GM21528 (cell line): ENCODE measurements at regions not wholly inside any gene's neighbourhood (a gene's known extent, or its start where the extent isn't known, plus 50 kb on each side); places are given as distances from the start of the nearest gene placed in this dataset.
"Not testable (repeated sequence)": the region's sequence is repeated elsewhere in the genome, so short reads cannot be mapped to it uniquely, and the experiment has no call there.

ENCODE experiments used
- ATAC-seq: cut with Tn5 transposase; IDR thresholded peaks from one replicate; pipeline ENCODE4 v1.9.1; 2021; ENCODE audit warnings: mild to moderate bottlenecking, moderate library complexity; ENCODE audit not compliant: unreplicated experiment, low FRiP score

GRCh38 chr5:163318707-163319106, 118.7 kb upstream of the CCNG1 start:
- ATAC-seq, result no peak

GRCh38 chr5:163321511-163321910, 115.9 kb upstream of the CCNG1 start:
- no peak for ATAC-seq

- no peak for ATAC-seq
Measured at GRCh38 chr5:163330723-163331668, 106.4 kb upstream of the CCNG1 start.

DNA sequence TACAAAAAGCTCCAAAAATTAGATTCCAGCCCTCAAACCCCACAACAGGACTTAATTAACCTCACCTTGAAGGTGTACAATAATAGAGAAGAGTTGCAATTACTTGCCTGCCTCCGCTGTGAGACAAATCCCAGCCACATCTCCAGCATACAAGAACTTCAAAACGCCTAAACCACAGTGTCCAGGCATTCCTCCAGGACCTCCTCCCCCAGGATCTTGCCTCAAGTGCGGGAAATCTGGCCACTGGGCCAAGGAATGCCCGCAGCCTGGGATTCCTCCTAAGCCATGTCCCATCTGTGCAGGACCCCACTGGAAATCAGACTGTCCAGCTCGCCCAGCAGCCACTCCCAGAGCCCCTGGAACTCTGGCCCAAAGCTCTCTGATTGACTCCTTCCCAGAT, 101.3 kb upstream of the CCNG1 start:
- not testable (repeated sequence) for ATAC-seq

- no peak for ATAC-seq
Measured at GRCh38 chr5:163339148-163339547, 98.2 kb upstream of the CCNG1 start.

- not testable (repeated sequence) for ATAC-seq
Measured at GRCh38 chr5:163340378-163340777, 97.0 kb upstream of the CCNG1 start.

DNA sequence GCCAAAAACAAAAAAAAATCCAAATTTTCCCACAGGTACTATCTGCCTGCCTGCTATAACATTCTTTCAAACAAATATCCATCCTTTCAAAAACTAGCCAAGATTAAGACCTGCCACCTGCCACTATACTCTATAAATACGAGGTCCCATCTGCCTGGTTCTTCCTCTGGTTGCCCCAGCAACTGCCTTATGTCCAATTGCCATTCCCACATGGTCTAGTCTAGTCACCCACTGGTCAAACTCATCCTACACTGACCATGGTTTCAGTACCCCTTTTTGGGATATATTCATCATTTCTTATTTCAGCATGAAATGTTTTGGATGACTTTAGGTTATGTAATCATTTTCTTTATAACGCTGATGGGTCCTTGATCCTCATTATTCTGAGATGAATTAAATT, 95.1 kb upstream of the CCNG1 start:
- no peak for ATAC-seq

DNA sequence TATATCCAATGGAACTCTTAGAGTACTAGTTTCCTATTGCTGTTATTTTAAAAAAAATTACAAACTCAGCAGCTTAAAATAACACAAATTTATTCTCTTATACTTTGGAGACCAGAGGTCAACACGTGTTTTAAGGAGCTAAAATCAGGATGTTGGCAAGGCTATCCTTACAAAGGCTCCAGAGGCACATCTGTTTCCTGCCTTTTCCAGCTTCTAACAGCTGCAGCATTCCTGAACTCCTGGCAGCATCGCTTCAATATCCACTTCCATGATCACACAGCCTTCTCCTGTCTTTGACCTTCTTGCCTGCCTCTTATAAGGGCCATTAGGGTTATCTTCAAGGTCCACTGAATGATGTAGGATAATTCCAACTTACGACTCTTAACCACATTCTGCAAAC, 92.2 kb upstream of the CCNG1 start:
- no peak for ATAC-seq

GRCh38 chr5:163347671-163348070, 89.7 kb upstream of the CCNG1 start:
- ATAC-seq, result peak; percentile 64

GRCh38 chr5:163350083-163350482, 87.3 kb upstream of the CCNG1 start:
- no peak for ATAC-seq

DNA sequence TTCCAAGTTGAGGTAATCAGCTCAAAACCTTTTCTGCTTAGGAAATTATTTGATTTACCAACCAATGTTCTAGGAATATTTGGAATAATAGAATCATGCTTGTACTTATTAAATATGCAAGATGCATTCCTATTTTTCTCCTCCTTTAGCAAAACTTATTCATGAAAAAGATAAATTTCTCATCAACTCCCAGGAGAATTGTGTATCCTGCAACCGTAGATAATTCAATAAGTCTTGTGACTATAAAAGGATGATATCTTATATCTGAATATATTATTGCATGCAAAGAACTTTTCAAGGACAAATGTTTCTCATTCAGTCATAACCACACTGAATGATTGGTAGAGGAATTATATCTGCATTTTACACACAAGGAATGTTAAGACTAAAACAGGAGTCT, 84.9 kb upstream of the CCNG1 start:
- no peak for ATAC-seq

DNA sequence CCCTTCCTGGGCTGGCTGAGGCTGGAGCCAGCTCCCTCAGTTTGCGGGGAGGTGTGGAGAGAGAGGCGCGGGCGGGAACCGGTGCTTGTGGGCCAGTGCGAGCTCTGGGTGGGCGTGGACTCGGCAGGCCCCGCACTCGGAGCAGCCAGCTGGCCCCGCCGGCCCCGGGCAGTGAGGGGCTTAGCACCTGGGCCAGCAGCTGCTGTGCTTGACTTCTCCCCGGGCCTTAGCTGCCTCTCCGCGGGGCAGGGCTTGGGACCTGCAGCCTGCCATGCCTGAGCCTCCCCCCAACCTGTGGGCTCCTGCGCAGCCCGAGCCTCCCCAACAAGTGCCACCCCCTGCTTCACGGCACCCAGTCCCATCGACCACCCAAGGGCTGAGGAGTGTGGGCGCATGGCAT, 81.6 kb upstream of the CCNG1 start:
- ATAC-seq, result not testable (repeated sequence)

GRCh38 chr5:163357636-163358035, 79.8 kb upstream of the CCNG1 start:
- ATAC-seq, result no peak

GRCh38 chr5:163360656-163361055, 76.7 kb upstream of the CCNG1 start:
- no peak for ATAC-seq

DNA sequence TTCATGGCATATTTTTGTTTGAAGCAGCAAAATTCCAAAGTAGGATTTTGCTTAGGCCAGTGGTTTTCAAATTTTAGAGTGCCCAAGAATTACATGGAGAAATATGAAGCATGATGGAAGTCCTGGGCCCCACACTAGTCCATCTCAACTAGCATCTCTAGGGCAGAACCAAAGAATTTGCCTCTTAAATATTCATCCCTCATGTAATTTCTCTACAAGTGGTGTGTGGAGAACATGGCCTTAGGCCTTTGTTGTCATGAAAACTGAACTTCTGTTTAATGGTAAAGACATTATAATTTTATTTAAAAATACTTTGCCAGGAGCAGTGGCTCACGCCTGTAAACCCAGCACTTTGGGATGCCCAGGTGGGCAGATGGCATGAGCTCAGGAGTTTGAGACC, 75.9 kb upstream of the CCNG1 start:
- no peak for ATAC-seq

DNA sequence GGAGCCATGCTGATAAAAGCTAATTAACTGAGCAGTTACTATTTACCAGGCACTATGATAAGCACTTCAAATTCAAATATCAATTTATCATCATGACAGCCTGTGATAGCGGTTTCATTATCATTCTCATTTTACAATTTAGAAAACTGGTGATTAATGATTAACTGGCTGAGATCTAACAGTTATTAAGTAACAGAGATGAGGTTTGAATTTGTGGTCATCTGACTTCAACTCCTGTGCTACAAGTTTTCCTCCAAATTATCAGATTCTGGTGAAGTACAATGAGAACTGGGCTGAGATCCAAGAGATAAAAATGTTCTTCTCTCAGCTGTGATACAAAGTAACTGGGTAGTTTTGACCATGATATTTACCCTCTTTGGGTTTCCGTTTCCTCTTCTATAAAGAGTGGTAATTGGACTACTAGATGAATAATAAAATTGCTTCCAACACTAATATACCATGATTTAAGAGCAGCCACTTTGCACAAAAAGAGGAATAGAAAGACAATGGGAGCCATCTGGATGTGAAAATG, 74.5 kb upstream of the CCNG1 start:
- no peak for ATAC-seq

DNA sequence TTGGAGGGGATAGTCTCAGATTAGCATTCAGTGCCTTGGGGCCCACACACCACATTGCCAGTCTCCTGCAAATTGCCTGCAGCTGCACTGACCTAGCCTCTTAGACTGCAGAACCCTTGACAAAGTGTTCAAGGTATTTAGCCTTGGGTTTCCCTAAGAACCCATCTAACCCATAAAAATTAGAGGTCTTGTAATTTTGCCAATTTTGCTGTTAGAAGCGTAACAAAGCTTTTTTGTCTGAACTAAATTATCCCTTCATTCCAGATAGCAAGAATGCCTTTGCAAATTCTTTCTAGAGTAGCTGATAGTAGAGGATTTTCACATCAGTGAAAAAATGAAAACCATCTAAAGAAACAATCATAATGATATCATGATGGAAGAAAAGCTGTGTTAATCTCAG, 74.0 kb upstream of the CCNG1 start:
- ATAC-seq, result no peak

DNA sequence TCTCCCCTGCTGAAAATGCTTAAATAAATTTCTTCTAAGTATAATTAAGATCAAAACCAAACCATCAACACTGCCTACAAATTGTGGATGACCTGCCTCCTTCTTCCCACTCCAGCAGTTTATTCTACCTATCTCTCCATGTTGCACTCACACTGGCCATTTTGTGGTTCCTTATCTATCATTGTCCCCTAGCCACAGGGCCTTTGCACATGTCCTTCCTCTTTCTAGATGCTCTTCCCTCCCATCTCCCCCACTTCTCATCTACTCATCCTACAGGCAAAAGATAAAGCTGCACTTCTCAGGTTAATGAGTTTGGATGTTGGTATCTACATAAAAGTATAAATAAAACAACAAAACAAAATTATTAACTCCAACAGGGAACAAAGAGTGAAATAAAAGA, 70.6 kb upstream of the CCNG1 start:
- no peak for ATAC-seq

- ATAC-seq, result no peak
Measured at GRCh38 chr5:163369776-163370385, 67.5 kb upstream of the CCNG1 start.

DNA sequence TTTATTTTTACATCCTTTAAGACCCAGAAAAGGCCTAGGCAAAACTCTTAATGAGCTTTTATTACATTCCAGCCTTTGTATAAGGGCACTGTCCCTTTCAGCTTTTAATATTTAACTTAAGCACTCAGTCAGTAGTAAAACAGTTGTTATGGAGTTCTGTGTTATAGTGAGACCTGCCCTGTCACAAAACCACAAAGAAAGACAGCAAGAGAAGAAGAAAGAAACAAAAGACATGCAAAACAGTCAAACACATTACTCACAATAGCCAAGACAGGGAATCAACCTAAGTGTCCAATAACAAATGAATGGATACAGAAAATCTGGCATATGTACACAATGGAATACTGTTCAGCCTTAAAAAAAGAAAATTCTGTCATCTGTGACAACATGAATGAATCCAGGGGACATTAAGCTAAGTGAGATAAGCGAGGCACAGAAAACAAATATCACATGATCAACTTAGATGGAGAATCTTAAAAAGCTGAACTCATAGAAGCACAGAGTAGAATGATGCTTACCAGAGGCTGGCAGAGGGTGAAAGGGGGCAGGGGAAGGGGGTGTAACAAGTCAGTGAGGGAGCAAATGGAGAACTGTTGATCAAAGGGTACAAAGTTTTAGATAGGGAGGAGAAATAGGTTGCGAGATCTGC, 63.8 kb upstream of the CCNG1 start:
- ATAC-seq, result no peak

- no peak for ATAC-seq
Measured at GRCh38 chr5:163377982-163378381, 59.4 kb upstream of the CCNG1 start.
